IMR-90 (cell line): ENCODE measurements at regions not wholly inside any gene's neighbourhood (a gene's known extent, or its start where the extent isn't known, plus 50 kb on each side); places are given as distances from the start of the nearest gene placed in this dataset.

ENCODE experiments used
- ATAC-seq: fragments of 200-7000 bp; cut with Tn5 transposase; 2 replicates; pipeline ENCODE4 v1.9.1; 2020; ENCODE audit warnings: low read depth, mild to moderate bottlenecking, moderate library complexity
- BruUV-seq: library from RNA; stranded (reverse); fragments of 400-500 nt; replicated peaks from 2 replicates; lab custom pipeline; 2021; lab: Mats Ljungman, UMichigan
- CTCF ChIA-PET: fragments of 300-600 bp; formaldehyde crosslinking; extraction: SDS; loops from one replicate; lab custom pipeline; 2021; ENCODE audit warnings: antibody characterized with exemption; lab: Yijun Ruan, JAX
- POLR2A ChIA-PET: fragments of 300-600 bp; sonication (Branson Sonifier 250); formaldehyde crosslinking; loops from one replicate; lab custom pipeline; 2022; ENCODE audit warnings: antibody characterized with exemption; ENCODE audit not compliant: unreplicated experiment; lab: Charles Lee
- DNase-seq: peaks from one replicate; pipeline ENCODE4 v3.0.0; 2013
- H2AFZ ChIP-seq: replicated peaks from 2 replicates; pipeline ENCODE3; 2013; ENCODE audit warnings: low read length, mild to moderate bottlenecking; ENCODE audit not compliant: poor library complexity
- H2AK5ac ChIP-seq: 2 replicates; pipeline ENCODE4 v1.6.1; 2013; ENCODE audit warnings: low read depth, low read length, inconsistent platforms
- H2AK9ac ChIP-seq: replicated peaks from 2 replicates; pipeline ENCODE3; 2013; ENCODE audit warnings: mild to moderate bottlenecking, low read depth, low read length, moderate library complexity; ENCODE audit not compliant: poor library complexity
- H2BK120ac ChIP-seq: 2 replicates; pipeline ENCODE4 v1.6.1; 2013; ENCODE audit warnings: low read depth, low read length, inconsistent platforms
- H2BK15ac ChIP-seq: 3 replicates; pipeline ENCODE4 v1.6.1; 2013; ENCODE audit warnings: low read depth, low read length, inconsistent platforms
- H2BK20ac ChIP-seq: 2 replicates; pipeline ENCODE4 v1.6.1; 2013; ENCODE audit warnings: low read depth, mild to moderate bottlenecking, inconsistent platforms, low read length, moderate library complexity
- H2BK5ac ChIP-seq: 2 replicates; pipeline ENCODE4 v1.6.1; 2013; ENCODE audit warnings: mild to moderate bottlenecking, low read depth, low read length, inconsistent platforms; ENCODE audit not compliant: poor library complexity, severe bottlenecking
- H3K14ac ChIP-seq: replicated peaks from 2 replicates; pipeline ENCODE4 v1.6.1; 2013; ENCODE audit warnings: low read depth, low read length, inconsistent platforms
- H3K18ac ChIP-seq: 2 replicates; pipeline ENCODE4 v1.6.1; 2013; ENCODE audit warnings: low read depth, low read length, control low read depth
- H3K23ac ChIP-seq: 2 replicates; pipeline ENCODE4 v1.6.1; 2013; ENCODE audit warnings: low read depth, low read length, inconsistent platforms
- H3K27ac ChIP-seq: 2 replicates; pipeline ENCODE4 v1.5.1; 2013; ENCODE audit warnings: mild to moderate bottlenecking, control low read depth, low read length; ENCODE audit not compliant: insufficient read depth
- H3K27me3 ChIP-seq: 2 replicates; pipeline ENCODE4 v1.6.1; 2013; ENCODE audit warnings: low read length; ENCODE audit not compliant: control insufficient read depth, insufficient read depth
- H3K36me3 ChIP-seq: 2 replicates; pipeline ENCODE4 v1.6.1; 2013; ENCODE audit warnings: low read length, mixed read lengths; ENCODE audit not compliant: control insufficient read depth, insufficient read depth
- H3K4ac ChIP-seq: 2 replicates; pipeline ENCODE4 v1.6.1; 2013; ENCODE audit warnings: low read depth, low read length, inconsistent platforms
- H3K4me1 ChIP-seq: 2 replicates; pipeline ENCODE4 v1.6.1; 2013; ENCODE audit warnings: low read length, mixed read lengths; ENCODE audit not compliant: control insufficient read depth, insufficient read depth
- H3K4me2 ChIP-seq: 2 replicates; pipeline ENCODE4 v1.6.1; 2013; ENCODE audit warnings: low read depth, mild to moderate bottlenecking, control low read depth, low read length, moderate library complexity
- H3K4me3 ChIP-seq: 2 replicates; pipeline ENCODE4 v1.5.1; 2013; ENCODE audit warnings: low read depth, mild to moderate bottlenecking, control low read depth, low read length, moderate library complexity; ENCODE audit not compliant: insufficient read depth
- H3K56ac ChIP-seq: 2 replicates; pipeline ENCODE4 v1.6.1; 2013; ENCODE audit warnings: low read length, inconsistent platforms; ENCODE audit not compliant: insufficient read depth; ENCODE audit errors: extremely low read depth
- H3K79me1 ChIP-seq, 2 experiments: 2 replicates each; pipeline ENCODE4 v1.6.1; 2013; ENCODE audit warnings: low read length in 2 of 2, inconsistent platforms in 1 of 2, low read depth in 1 of 2
- H3K9ac ChIP-seq: 2 replicates; pipeline ENCODE4 v1.6.1; 2013; ENCODE audit warnings: low read depth, low read length, control low read depth
- H3K9me1 ChIP-seq: 2 replicates; pipeline ENCODE4 v1.6.1; 2013; ENCODE audit warnings: low read length, inconsistent platforms; ENCODE audit not compliant: insufficient read depth
- H3K9me3 ChIP-seq: 2 replicates; pipeline ENCODE4 v1.6.1; 2013; ENCODE audit warnings: low read length; ENCODE audit not compliant: control insufficient read depth, insufficient read depth
- H4K20me1 ChIP-seq: 2 replicates; pipeline ENCODE4 v1.6.1; 2013; ENCODE audit warnings: low read length, inconsistent platforms; ENCODE audit not compliant: insufficient read depth
- H4K5ac ChIP-seq: 2 replicates; pipeline ENCODE4 v1.6.1; 2013; ENCODE audit warnings: mild to moderate bottlenecking, low read depth, low read length, control low read depth
- H4K8ac ChIP-seq, 2 experiments: 2 replicates each; pipeline ENCODE4 v1.6.1; 2013; ENCODE audit warnings: low read depth in 2 of 2, low read length in 2 of 2, control low read depth in 1 of 2, inconsistent platforms in 1 of 2
- H4K91ac ChIP-seq: 2 replicates; pipeline ENCODE4 v1.6.1; 2013; ENCODE audit warnings: low read depth, low read length, inconsistent platforms; ENCODE audit not compliant: insufficient read depth
- MXI1 ChIP-seq: IDR thresholded peaks from 2 replicates; pipeline ENCODE4 v1.6.1; 2012; ENCODE audit warnings: low read depth, mild to moderate bottlenecking, low read length, moderate library complexity, borderline replicate concordance
- NFE2L2 ChIP-seq: fragments of 150-350 bp; IDR thresholded peaks from 2 replicates; pipeline ENCODE4 v1.6.1; 2016; ENCODE audit warnings: low read depth, mild to moderate bottlenecking, low read length
- RCOR1 ChIP-seq: IDR thresholded peaks from 2 replicates; pipeline ENCODE4 v1.6.1; 2012; ENCODE audit warnings: mild to moderate bottlenecking, low read length, improper control_type of control experiment; ENCODE audit not compliant: insufficient replicate concordance
- RFX5 ChIP-seq: IDR thresholded peaks from 2 replicates; pipeline ENCODE4 v1.8.0; 2012; ENCODE audit warnings: low read depth, mild to moderate bottlenecking, low read length, moderate library complexity
- WGBS, 2 experiments: methylation state at CpG; one replicate each; pipeline versions ENCODE4 v1.1.5 to v1.1.7; 2013; ENCODE audit warnings: missing lambda C conversion rate in 2 of 2; ENCODE audit not compliant: insufficient read length in 1 of 2; ENCODE audit errors: extremely low coverage in 2 of 2; 5-methylcytosine and 5-hydroxymethylcytosine counted together
- dilution Hi-C: fragments of 300-500 bp; cut with HindIII; formaldehyde crosslinking; loops from one replicate; pipeline ENCODE4 v1.14.3; 2018; ENCODE audit warnings: low sequenced_read_pairs; ENCODE audit not compliant: unreplicated experiment
- in situ Hi-C: fragments of 300-500 bp; cut with MboI; formaldehyde crosslinking; loops from 3 replicates; pipeline ENCODE4 v1.14.3; 2019; ENCODE audit warnings: low sequenced_read_pairs, inconsistent platforms, mixed read lengths
- intact Hi-C: fragments of 100-400 bp; cut with micrococcal nuclease; formaldehyde crosslinking; loops from 2 replicates; pipeline ENCODE4 v1.10.0; 2022
- TF ChIP-seq, protein P1 (sequence below): fragments of 150-350 bp; IDR thresholded peaks from 2 replicates; pipeline ENCODE4 v1.6.1; 2016; ENCODE audit warnings: low read depth, mild to moderate bottlenecking, low read length, moderate library complexity, borderline replicate concordance

DNA sequence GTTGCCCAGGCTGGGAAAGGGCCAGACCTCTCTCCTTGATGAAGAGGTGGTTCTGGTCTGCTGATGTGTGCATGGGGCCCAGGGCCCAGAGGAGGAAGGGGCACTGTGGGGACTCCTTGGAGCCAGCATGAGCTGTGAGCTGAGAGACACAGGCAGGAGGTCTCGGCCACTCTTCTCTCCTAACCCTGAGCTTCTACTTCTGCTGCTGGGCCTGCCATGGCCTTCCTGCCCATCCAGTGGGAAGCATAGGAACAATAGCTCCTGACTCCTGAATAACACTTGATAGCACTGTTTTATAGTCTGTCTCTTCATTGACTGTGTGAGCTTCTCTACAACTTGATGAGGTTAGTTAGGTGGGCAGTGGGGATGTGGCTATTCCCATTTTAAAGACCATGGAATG lies 181.1 kb downstream of the UTP18 start:
- BruUV-seq = no TSS peak
- Histone ChIP-seq H3K9me1 (no peaks in the 10 kb centered on the region), H3K56ac (no peak overlapping the region), H4K91ac (no peak overlapping the region), H4K20me1 (no peaks in the 10 kb centered on the region), H3K4ac (no peak overlapping the region), H3K79me1 (no peaks in the 10 kb centered on the region), H2BK5ac (no peak overlapping the region), H3K4me3 (no peak overlapping the region), H4K8ac (no peak overlapping the region), H3K27ac (no peak overlapping the region), H2BK20ac (no peak overlapping the region), H3K4me1 (no peaks in the 10 kb centered on the region), H2BK15ac (no peak overlapping the region), H3K23ac (no peak overlapping the region), H3K27me3 (no peaks in the 10 kb centered on the region), H2BK120ac (no peak overlapping the region), H3K4me2 (no peak overlapping the region), H2AK9ac (no peak overlapping the region), H3K18ac (no peak overlapping the region), H2AFZ (no peak overlapping the region), H3K9me3 (no peaks in the 10 kb centered on the region), H4K5ac (no peak overlapping the region), H3K36me3 (no peaks in the 10 kb centered on the region), H3K9ac (no peak overlapping the region), H3K14ac (no peak overlapping the region), H2AK5ac (no peak overlapping the region)
- DNase-seq = no peak
- intact Hi-C loops = no loop called here
- TF ChIP-seq MXI1 (no peak), RCOR1 (no peak), RFX5 (no peak), NFE2L2 (no peak)
- TF ChIP-seq, protein P1, sequence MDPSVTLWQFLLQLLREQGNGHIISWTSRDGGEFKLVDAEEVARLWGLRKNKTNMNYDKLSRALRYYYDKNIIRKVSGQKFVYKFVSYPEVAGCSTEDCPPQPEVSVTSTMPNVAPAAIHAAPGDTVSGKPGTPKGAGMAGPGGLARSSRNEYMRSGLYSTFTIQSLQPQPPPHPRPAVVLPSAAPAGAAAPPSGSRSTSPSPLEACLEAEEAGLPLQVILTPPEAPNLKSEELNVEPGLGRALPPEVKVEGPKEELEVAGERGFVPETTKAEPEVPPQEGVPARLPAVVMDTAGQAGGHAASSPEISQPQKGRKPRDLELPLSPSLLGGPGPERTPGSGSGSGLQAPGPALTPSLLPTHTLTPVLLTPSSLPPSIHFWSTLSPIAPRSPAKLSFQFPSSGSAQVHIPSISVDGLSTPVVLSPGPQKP = no peak
- no CpG with 5 or more reads among the region's 1 CpG for WGBS, 2 experiments
- CTCF ChIA-PET = no interaction called here
- in situ Hi-C loops = no loop called here
- POLR2A ChIA-PET = no interaction called here
- ATAC-seq = no peak
- dilution Hi-C loops = no loop called here
